ENCODE measurements at regions not wholly inside any gene's neighbourhood (a gene's known extent, or its start where the extent isn't known, plus 50 kb on each side); places are given as distances from the start of the nearest gene placed in this dataset.

DNA sequence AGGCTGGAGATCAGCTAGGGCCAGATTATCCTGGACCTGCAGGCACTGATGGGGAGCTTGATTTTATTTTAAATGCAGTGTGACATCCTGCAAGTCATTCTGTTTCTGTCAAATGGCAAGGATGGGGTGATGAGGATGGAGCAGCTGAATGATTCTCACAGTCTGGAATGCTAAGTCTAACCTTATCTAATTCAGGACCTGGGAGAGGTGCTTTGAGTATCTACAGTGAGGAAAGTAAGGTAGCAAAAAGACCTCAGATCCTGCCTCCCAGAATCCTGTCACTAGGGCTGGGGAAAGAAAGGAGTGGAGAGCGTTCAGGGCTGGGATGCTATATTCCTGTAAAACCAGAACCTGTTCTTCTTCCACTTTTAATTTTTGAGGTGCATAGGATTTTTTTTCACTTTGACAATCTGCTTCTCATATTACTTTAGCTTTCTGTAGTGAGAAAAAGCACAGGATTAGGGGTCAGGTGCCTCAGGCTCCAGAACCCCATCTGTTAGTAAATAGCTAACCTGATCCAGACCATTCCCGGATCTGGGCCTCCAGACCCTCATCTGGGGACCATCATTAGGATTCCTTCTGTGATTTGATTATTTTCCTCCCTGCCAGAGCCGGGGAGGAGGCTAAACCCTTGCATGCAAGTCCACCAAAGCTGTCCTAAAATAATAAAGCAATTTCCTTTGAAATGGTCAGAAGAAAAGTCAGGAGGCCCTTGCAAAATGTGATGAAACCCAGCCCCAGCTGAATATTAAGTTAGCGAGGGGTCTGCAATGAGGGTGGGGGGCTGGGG, 54.7 kb downstream of the ASCL1 start:
- Histone ChIP-seq H3K4me3 (ENCODE audit: low read depth, low read length, poor library complexity, severe bottlenecking) (no peak overlapping the region), H3K79me2 (ENCODE audit: insufficient read depth, low read depth, low read length) (no peaks in the 10 kb centered on the region), H3K4me2 (ENCODE audit: low read length) (no peak overlapping the region), H3K27ac (ENCODE audit: low read depth, low read length, poor library complexity, severe bottlenecking) (no peak overlapping the region), H3K9me3 (ENCODE audit: low read length) (no peaks in the 10 kb centered on the region), H3K9me2 (ENCODE audit: insufficient read depth, low read length) (no peaks in the 10 kb centered on the region), H2AFZ (ENCODE audit: low read length) (no peak overlapping the region), H4K20me1 (ENCODE audit: insufficient read depth, low read length) (no peaks in the 10 kb centered on the region), H3K36me3 (ENCODE audit: insufficient read depth, low read length) (no peaks in the 10 kb centered on the region), H3K4me1 (ENCODE audit: insufficient read depth, low read length, poor library complexity, severe bottlenecking) (no peaks in the 10 kb centered on the region)
- no peak for TF ChIP-seq EZH2phosphoT487 (IDR thresholded peaks at IDR 0.05; ENCODE audit: borderline replicate concordance, low read depth, low read length)
- TF ChIP-seq, protein P1, sequence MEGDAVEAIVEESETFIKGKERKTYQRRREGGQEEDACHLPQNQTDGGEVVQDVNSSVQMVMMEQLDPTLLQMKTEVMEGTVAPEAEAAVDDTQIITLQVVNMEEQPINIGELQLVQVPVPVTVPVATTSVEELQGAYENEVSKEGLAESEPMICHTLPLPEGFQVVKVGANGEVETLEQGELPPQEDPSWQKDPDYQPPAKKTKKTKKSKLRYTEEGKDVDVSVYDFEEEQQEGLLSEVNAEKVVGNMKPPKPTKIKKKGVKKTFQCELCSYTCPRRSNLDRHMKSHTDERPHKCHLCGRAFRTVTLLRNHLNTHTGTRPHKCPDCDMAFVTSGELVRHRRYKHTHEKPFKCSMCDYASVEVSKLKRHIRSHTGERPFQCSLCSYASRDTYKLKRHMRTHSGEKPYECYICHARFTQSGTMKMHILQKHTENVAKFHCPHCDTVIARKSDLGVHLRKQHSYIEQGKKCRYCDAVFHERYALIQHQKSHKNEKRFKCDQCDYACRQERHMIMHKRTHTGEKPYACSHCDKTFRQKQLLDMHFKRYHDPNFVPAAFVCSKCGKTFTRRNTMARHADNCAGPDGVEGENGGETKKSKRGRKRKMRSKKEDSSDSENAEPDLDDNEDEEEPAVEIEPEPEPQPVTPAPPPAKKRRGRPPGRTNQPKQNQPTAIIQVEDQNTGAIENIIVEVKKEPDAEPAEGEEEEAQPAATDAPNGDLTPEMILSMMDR (conservative IDR thresholded peaks at IDR 0.05; ENCODE audit: low read length): no peak
- intact Hi-C loops (cut with micrococcal nuclease; ENCODE audit: unreplicated experiment): no loop called here
- no peak for DNase-seq (ENCODE audit: low spot score)
- ChIA-PET POLR2A (interaction anchor here (0.6 to 1.1 kb wide), 4 partner anchors 11 to 38 kb away, joined by 3 to 4 read pairs (median 3); no protein-coding TSS in a partner anchor), CTCF (ENCODE audit: unreplicated experiment) (no interaction called here)
- no TSS peak for BruUV-seq (replicated peaks)

DNA sequence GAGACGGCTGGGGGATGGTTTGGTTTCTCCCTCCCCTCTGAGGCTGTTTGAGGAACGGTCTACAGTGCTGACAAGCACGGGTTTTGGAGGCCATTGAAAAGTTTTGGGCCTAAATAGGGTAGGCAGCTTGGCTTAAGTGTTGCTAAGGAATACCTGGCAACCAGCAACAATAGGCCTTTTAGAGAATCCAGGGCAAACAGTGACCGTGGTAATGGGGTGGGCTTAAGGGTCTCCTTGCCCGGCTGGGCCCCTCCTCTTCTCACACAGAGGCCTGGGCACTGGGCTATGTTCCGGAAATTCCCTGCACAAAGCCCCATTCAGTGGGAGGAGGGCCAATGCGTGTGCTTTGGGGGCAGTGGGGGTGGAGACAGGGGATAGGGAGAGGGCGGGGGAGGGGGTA, 55.4 kb downstream of the ASCL1 start:
- Histone ChIP-seq H3K9me2 (ENCODE audit: insufficient read depth, low read length) (no peaks in the 10 kb centered on the region), H3K4me3 (ENCODE audit: low read depth, low read length, poor library complexity, severe bottlenecking) (no peak overlapping the region), H3K4me1 (ENCODE audit: insufficient read depth, low read length, poor library complexity, severe bottlenecking) (no peaks in the 10 kb centered on the region), H3K4me2 (ENCODE audit: low read length) (no peak overlapping the region), H3K36me3 (ENCODE audit: insufficient read depth, low read length) (no peaks in the 10 kb centered on the region), H3K27ac (ENCODE audit: low read depth, low read length, poor library complexity, severe bottlenecking) (no peak overlapping the region), H2AFZ (ENCODE audit: low read length) (no peak overlapping the region), H4K20me1 (ENCODE audit: insufficient read depth, low read length) (no peaks in the 10 kb centered on the region), H3K79me2 (ENCODE audit: insufficient read depth, low read depth, low read length) (no peaks in the 10 kb centered on the region), H3K9me3 (ENCODE audit: low read length) (no peaks in the 10 kb centered on the region)
- DNase-seq (ENCODE audit: low spot score): no peak
- intact Hi-C loops (cut with micrococcal nuclease; ENCODE audit: unreplicated experiment): no loop called here
- no TSS peak for BruUV-seq (replicated peaks)
- POLR2A ChIA-PET: interaction anchor here (0.6 to 0.9 kb wide), 3 partner anchors 15 to 37 kb away, joined by 3 read pairs; no protein-coding TSS in a partner anchor
- CTCF ChIA-PET (ENCODE audit: unreplicated experiment): no interaction called here
- no peak for TF ChIP-seq EZH2phosphoT487 (IDR thresholded peaks at IDR 0.05; ENCODE audit: borderline replicate concordance, low read depth, low read length)
- TF ChIP-seq, protein P1 (conservative IDR thresholded peaks at IDR 0.05; ENCODE audit: low read length): no peak

DNA sequence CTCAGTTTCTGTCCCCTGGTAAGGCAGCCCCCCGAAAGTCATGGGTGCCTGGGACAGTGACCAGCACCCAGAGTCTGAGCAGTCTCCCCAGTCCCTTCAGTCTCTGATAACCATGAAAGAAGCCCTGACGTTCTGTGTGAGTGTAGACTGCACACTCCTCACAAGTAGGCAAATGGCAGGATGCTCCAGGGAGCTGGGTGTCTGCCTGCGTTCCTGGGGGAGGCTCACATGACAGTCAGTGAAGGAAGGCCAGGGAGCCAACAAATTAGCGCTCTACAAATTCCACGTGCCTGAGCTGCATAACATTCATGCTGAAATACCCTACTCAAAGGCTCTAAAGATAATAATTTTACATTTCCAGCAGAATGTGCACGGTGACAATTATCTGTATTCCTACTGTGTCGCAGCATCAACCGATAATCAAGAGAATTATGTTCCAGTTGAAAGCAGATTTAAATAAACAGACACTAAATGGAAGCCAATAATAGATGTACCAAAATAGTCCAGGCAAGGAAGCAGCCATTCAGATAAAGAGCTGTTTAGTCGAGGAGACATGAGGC, 56.3 kb downstream of the ASCL1 start:
- H3K4me3 ChIP-seq (ENCODE audit: low read depth, low read length, poor library complexity, severe bottlenecking): no peak overlapping the region
- ChIA-PET CTCF (ENCODE audit: unreplicated experiment) (no interaction called here), POLR2A (no interaction called here)
- intact Hi-C loops (cut with micrococcal nuclease; ENCODE audit: unreplicated experiment): no loop called here
- no peak overlapping the region for H3K4me2 ChIP-seq (ENCODE audit: low read length)
- H3K79me2 ChIP-seq (ENCODE audit: insufficient read depth, low read depth, low read length): no peaks in the 10 kb centered on the region
- H3K36me3 ChIP-seq (ENCODE audit: insufficient read depth, low read length): no peaks in the 10 kb centered on the region
- no peaks in the 10 kb centered on the region for H3K4me1 ChIP-seq (ENCODE audit: insufficient read depth, low read length, poor library complexity, severe bottlenecking)
- no peak overlapping the region for H3K27ac ChIP-seq (ENCODE audit: low read depth, low read length, poor library complexity, severe bottlenecking)
- no peak for DNase-seq (ENCODE audit: low spot score)
- H4K20me1 ChIP-seq (ENCODE audit: insufficient read depth, low read length): no peaks in the 10 kb centered on the region
- H3K9me3 ChIP-seq (ENCODE audit: low read length): no peaks in the 10 kb centered on the region
- H3K9me2 ChIP-seq (ENCODE audit: insufficient read depth, low read length): no peaks in the 10 kb centered on the region
- BruUV-seq (replicated peaks): no TSS peak
- TF ChIP-seq, protein P1 (conservative IDR thresholded peaks at IDR 0.05; ENCODE audit: low read length): no peak
- TF ChIP-seq EZH2phosphoT487 (IDR thresholded peaks at IDR 0.05; ENCODE audit: borderline replicate concordance, low read depth, low read length): no peak
- H2AFZ ChIP-seq (ENCODE audit: low read length): no peak overlapping the region

Measured in OCI-LY7 (cell line).